ENCODE measurements at regions not wholly inside any gene's neighbourhood (a gene's known extent, or its start where the extent isn't known, plus 50 kb on each side); places are given as distances from the start of the nearest gene placed in this dataset.

DNA sequence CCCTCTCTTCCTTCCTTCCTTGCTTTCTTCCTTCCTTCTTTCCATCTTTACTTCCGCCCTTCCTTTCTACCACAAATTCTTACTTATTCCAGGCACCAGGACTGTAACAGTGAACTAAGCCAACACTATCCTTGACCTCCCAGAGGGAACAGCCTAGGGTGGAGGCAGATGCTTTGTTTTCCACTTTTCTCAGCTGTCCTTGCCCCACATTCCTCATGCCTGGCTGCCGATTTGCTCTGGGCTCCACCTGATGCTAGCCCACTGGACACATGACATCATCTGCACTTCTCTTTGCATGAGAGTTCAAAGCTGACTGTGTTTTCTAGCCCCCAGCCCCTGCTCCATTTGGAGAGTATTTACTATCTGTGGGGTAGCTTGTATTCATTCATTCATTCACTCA, 283.0 kb downstream of the MAF start:
- Histone ChIP-seq H3K4me1 (ENCODE audit: control insufficient read depth, insufficient read depth, low read length) (no peaks in the 10 kb centered on the region), H3K36me3 (ENCODE audit: control insufficient read depth in 2 of 2, insufficient read depth in 1 of 2, low read length in 2 of 2) (no peaks in the 10 kb centered on the region), H3K27ac (ENCODE audit: extremely low read depth, low read depth, low read length) (no peak overlapping the region), H3K9me3 (ENCODE audit: control insufficient read depth, insufficient read depth, low read depth, low read length) (no peaks in the 10 kb centered on the region), H3K4me3 (ENCODE audit: low read depth, low read length) (no peak overlapping the region)
- CTCF ChIA-PET, result no interaction called here
- POLR2A ChIA-PET, result no interaction called here
- TF ChIP-seq ZNF214 (tag by site-specific recombination; IDR thresholded peaks at IDR 0.05; ENCODE audit: borderline replicate concordance) (no peak), ZBTB17 (tag by site-specific recombination; IDR thresholded peaks at IDR 0.05) (peak; percentile 40; the same call in 1 of the 2 replicates)

DNA sequence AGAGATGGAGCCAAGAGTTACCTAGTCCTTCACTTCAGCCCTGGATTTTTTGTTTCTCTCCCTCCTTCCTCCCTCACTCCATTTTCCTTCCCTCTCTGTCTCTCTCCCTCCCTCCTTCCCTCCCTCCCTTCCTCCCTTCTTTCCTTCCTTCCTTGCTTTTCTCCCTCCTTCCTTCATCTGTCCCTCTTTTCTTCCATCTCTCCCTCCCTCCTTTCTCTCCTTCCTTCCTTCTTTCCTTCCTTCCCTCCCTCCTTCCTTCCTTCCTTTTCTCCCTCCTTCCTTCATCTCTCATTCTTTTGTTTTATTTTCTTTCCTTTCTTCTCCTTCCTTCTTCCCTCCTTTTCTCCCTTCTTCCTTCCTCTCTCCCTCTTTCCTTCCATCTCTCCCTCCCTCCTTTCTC, 283.5 kb downstream of the MAF start:
- TF ChIP-seq SETDB1 (IDR thresholded peaks at IDR 0.05; ENCODE audit: insufficient read length, low read length) (no peak), PBX3 (CRISPR knock-in tag; IDR thresholded peaks at IDR 0.05) (no peak), ZNF138 (tag by site-specific recombination; IDR thresholded peaks at IDR 0.05; ENCODE audit: borderline replicate concordance) (no peak), ZNF184 (tag by site-specific recombination; IDR thresholded peaks at IDR 0.05) (no peak), BCL11B (tag by site-specific recombination; IDR thresholded peaks at IDR 0.05; ENCODE audit: low read depth) (no peak), ZNF114 (tag by site-specific recombination; IDR thresholded peaks at IDR 0.05) (0 out of 2 replicates have a peak, but pooled peaks have one; percentile 35), KLF10 (tag by site-specific recombination; IDR thresholded peaks at IDR 0.05) (no peak), ZNF530 (tag by site-specific recombination; IDR thresholded peaks at IDR 0.05; ENCODE audit: low read depth) (no peak), ZFP3 (tag by site-specific recombination; IDR thresholded peaks at IDR 0.05; ENCODE audit: low read depth) (no peak), ZNF654 (tag by site-specific recombination; IDR thresholded peaks at IDR 0.05; ENCODE audit: low read depth) (no peak), FEZF1 (tag by site-specific recombination; IDR thresholded peaks at IDR 0.05) (no peak), SCRT1 (tag by site-specific recombination; IDR thresholded peaks at IDR 0.05; ENCODE audit: borderline replicate concordance) (no peak), ZSCAN4 (tag by site-specific recombination; IDR thresholded peaks at IDR 0.05) (no peak), ZNF658 (tag by site-specific recombination; IDR thresholded peaks at IDR 0.05) (no peak), YY2 (tag by site-specific recombination; IDR thresholded peaks at IDR 0.05) (no peak), PRDM10 (tag by site-specific recombination; IDR thresholded peaks at IDR 0.05) (no peak), ZNF366 (tag by site-specific recombination; conservative IDR thresholded peaks at IDR 0.05) (peak; percentile 89), ZNF571 (tag by site-specific recombination; IDR thresholded peaks at IDR 0.05) (no peak), ZBTB21 (tag by site-specific recombination; IDR thresholded peaks at IDR 0.05) (no peak), ZNF221 (tag by site-specific recombination; IDR thresholded peaks at IDR 0.05; ENCODE audit: borderline replicate concordance) (no peak), ZNF677 (tag by site-specific recombination; IDR thresholded peaks at IDR 0.05) (no peak), ZNF292 (tag by site-specific recombination; IDR thresholded peaks at IDR 0.05; ENCODE audit: borderline replicate concordance, low read depth) (no peak), ZNF202 (tag by site-specific recombination; IDR thresholded peaks at IDR 0.05; ENCODE audit: borderline replicate concordance) (no peak), ZNF544 (tag by site-specific recombination; IDR thresholded peaks at IDR 0.05) (no peak)
- TF ChIP-seq, protein P1, sequence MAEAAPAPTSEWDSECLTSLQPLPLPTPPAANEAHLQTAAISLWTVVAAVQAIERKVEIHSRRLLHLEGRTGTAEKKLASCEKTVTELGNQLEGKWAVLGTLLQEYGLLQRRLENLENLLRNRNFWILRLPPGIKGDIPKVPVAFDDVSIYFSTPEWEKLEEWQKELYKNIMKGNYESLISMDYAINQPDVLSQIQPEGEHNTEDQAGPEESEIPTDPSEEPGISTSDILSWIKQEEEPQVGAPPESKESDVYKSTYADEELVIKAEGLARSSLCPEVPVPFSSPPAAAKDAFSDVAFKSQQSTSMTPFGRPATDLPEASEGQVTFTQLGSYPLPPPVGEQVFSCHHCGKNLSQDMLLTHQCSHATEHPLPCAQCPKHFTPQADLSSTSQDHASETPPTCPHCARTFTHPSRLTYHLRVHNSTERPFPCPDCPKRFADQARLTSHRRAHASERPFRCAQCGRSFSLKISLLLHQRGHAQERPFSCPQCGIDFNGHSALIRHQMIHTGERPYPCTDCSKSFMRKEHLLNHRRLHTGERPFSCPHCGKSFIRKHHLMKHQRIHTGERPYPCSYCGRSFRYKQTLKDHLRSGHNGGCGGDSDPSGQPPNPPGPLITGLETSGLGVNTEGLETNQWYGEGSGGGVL (tag by site-specific recombination; IDR thresholded peaks at IDR 0.05), result 0 out of 2 replicates have a peak, but pooled peaks have one; percentile 29
- TF ChIP-seq, protein P2, sequence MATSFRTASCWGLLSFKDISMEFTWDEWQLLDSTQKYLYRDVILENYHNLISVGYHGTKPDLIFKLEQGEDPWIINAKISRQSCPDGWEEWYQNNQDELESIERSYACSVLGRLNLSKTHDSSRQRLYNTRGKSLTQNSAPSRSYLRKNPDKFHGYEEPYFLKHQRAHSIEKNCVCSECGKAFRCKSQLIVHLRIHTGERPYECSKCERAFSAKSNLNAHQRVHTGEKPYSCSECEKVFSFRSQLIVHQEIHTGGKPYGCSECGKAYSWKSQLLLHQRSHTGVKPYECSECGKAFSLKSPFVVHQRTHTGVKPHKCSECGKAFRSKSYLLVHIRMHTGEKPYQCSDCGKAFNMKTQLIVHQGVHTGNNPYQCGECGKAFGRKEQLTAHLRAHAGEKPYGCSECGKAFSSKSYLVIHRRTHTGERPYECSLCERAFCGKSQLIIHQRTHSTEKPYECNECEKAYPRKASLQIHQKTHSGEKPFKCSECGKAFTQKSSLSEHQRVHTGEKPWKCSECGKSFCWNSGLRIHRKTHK (tag by site-specific recombination; IDR thresholded peaks at IDR 0.05), result no peak
- Histone ChIP-seq H3K27ac (ENCODE audit: extremely low read depth, low read depth, low read length) (no peak overlapping the region), H3K9me3 (ENCODE audit: control insufficient read depth, insufficient read depth, low read depth, low read length) (no peaks in the 10 kb centered on the region), H3K4me1 (ENCODE audit: control insufficient read depth, insufficient read depth, low read length) (no peaks in the 10 kb centered on the region), H3K4me3 (ENCODE audit: low read depth, low read length) (no peak overlapping the region), H3K36me3 (ENCODE audit: control insufficient read depth in 2 of 2, insufficient read depth in 1 of 2, low read length in 2 of 2) (no peaks in the 10 kb centered on the region)
- POLR2A ChIA-PET, result no interaction called here
- CTCF ChIA-PET, result no interaction called here

All from HEK293 (cell line).